CD4-positive, CD25-positive, alpha-beta regulatory T cell (primary cell): ENCODE measurements at regions not wholly inside any gene's neighbourhood (a gene's known extent, or its start where the extent isn't known, plus 50 kb on each side); places are given as distances from the start of the nearest gene placed in this dataset.
A peak's percentile ranks its signal among the peaks of the same experiment; 100 is the strongest.

Experiments
- ATAC-seq, 2 donors: fragments of 150-1000 bp; cut with Tn5 transposase; one replicate each; pipeline ENCODE4 v1.10.0; 2021; ENCODE audit warnings: low read depth in 2 of 2, moderate number of reproducible peaks in 2 of 2, moderate library complexity in 1 of 2
- DNase-seq, 3 donors: peaks; one replicate each; pipeline versions ENCODE4 v3.0.0 to v3.0.0-alpha.2; 2012 to 2022; ENCODE audit warnings: mixed read lengths in 1 of 3
- H3K27ac ChIP-seq: one replicate; pipeline ENCODE4 v1.7.0; 2013; ENCODE audit warnings: mild to moderate bottlenecking, low read length; ENCODE audit not compliant: insufficient read depth, poor library complexity, severe bottlenecking
- H3K27me3 ChIP-seq: one replicate; pipeline ENCODE4 v1.7.0; 2013; ENCODE audit warnings: low read length; ENCODE audit not compliant: control insufficient read depth, insufficient read depth
- H3K36me3 ChIP-seq: one replicate; pipeline ENCODE4 v1.7.0; 2013; ENCODE audit warnings: mild to moderate bottlenecking, low read length, moderate library complexity; ENCODE audit not compliant: control insufficient read depth, insufficient read depth
- H3K4me1 ChIP-seq: 2 replicates; pipeline ENCODE4 v1.7.0; 2013; ENCODE audit warnings: mild to moderate bottlenecking, low read length; ENCODE audit not compliant: insufficient read depth, control insufficient read depth, poor library complexity, severe bottlenecking
- H3K4me3 ChIP-seq: one replicate; pipeline ENCODE4 v1.7.0; 2013; ENCODE audit warnings: low read depth, mild to moderate bottlenecking, low read length, moderate library complexity
- H3K9me3 ChIP-seq, 2 experiments: 1 replicate in 1 of 2; 2 replicates in 1 of 2; pipeline ENCODE4 v1.7.0; 2013; ENCODE audit warnings: low read length in 2 of 2, mild to moderate bottlenecking in 1 of 2, moderate library complexity in 1 of 2; ENCODE audit not compliant: control insufficient read depth in 2 of 2
- H3K27ac Mint-ChIP-seq, 3 donors: one replicate each; pipeline ENCODE4 v1.8.0; 2020 to 2022; ENCODE audit warnings: mild to moderate bottlenecking in 3 of 3, mixed read lengths in 3 of 3, moderate library complexity in 2 of 3
- H3K27me3 Mint-ChIP-seq: one replicate; pipeline ENCODE4 v1.8.0; 2022; ENCODE audit warnings: mild to moderate bottlenecking, mixed read lengths
- H3K36me3 Mint-ChIP-seq: one replicate; pipeline ENCODE4 v1.8.0; 2020; ENCODE audit warnings: mixed read lengths
- H3K4me1 Mint-ChIP-seq, 4 donors: one replicate each; pipeline ENCODE4 v1.8.0; 2020 to 2022; ENCODE audit warnings: mixed read lengths in 4 of 4, mild to moderate bottlenecking in 1 of 4
- H3K4me3 Mint-ChIP-seq, 4 donors: one replicate each; pipeline ENCODE4 v1.8.0; 2020 to 2022; ENCODE audit warnings: mild to moderate bottlenecking in 4 of 4, mixed read lengths in 4 of 4, moderate library complexity in 3 of 4
- H3K9me3 Mint-ChIP-seq, 7 donors: one replicate each; pipeline ENCODE4 v1.8.0; 2020 to 2022; ENCODE audit warnings: mixed read lengths in 7 of 7, mild to moderate bottlenecking in 3 of 7, moderate library complexity in 2 of 7

DNA sequence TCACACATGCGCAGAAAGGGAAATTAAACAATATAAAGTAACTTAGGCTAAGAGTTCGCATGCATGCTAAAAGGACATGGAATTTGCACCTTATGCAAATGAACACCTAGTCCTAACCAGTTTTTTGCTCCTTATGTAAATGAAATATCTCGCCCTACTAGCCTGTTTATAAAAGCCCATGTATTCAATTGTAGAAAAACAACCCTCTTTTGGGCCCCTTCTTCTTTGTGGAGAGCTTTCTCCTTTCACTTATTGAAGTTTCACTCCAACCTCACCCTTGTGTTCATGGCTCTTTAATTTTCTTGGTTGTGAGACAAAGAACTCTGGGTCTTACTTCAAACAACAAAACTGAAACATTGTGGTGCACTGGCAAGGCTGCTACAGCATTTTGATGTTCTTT lies 333.4 kb upstream of the ATXN7L3B start:
- H3K4me1 Mint-ChIP-seq, result no peaks in the 10 kb centered on the region
- DNase-seq, result no peak
- no peak overlapping the region for H3K27ac ChIP-seq
- no peaks in the 10 kb centered on the region for H3K9me3 ChIP-seq
- no peaks in the 10 kb centered on the region for H3K27me3 Mint-ChIP-seq
- H3K27ac Mint-ChIP-seq, result no peak overlapping the region
- no peaks in the 10 kb centered on the region for H3K27me3 ChIP-seq
- ATAC-seq, result no peak
- peaks cover 2 to 11% (median 5%) of the 10 kb centered on the region in 7 donors for H3K9me3 Mint-ChIP-seq
- H3K4me3 Mint-ChIP-seq, result no peak overlapping the region
- H3K4me3 ChIP-seq, result no peak overlapping the region
- no peaks in the 10 kb centered on the region for H3K4me1 ChIP-seq
- no peaks in the 10 kb centered on the region for H3K36me3 Mint-ChIP-seq
- H3K36me3 ChIP-seq, result no peaks in the 10 kb centered on the region

DNA sequence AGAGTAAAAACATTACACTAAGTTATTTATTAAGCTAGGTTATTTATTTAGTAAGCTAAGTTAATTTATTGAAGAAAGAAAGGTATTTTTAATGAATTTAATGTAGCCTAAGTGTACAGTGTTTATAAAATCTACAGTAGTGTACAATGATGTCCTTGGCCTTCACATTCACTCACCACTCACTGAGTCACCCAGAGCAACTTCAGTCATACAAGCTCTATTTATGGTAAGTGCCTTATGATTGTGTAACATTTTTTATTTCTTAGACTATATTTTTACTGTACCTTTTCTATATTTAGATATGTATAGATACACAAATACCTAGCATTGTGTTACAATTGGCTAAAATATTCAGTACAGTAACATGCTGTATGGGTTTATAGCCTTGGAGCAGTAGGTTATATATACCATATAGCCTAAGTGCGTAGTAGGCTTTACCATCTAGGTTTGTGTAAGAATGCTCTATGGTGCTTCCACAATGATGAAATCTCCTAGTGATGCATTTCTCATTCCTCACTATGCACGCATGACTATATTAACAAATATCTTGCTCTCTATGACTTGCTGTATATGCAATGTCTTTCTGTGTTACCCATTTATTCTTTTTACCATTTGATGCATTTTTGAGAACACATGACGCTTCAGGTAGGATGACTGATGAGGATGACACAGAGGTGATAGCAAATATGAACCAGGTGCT lies 309.6 kb upstream of the ATXN7L3B start:
- no peaks in the 10 kb centered on the region for H3K4me1 Mint-ChIP-seq

DNA sequence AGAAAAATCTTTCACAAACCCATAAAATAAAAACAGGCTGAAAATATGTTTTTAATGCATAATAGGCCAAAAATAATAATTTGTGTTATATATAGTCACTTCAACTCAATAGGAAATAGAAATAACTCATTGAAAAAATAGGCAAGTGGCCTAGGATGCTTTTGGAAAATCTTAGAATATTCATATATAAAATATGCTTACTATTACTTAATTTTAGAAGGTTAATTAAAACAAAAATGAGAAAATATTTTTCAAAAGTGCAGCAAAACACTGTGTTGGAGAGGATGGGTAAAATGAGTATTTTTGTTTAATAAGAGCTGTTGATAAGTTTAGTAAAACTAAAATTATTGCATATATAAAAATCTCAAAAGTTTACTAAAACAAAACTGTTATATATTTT lies 308.0 kb upstream of the ATXN7L3B start:
- ATAC-seq, result no peak
- DNase-seq, result no peak
- no peaks in the 10 kb centered on the region for H3K4me1 Mint-ChIP-seq
- H3K27ac Mint-ChIP-seq, result no peak overlapping the region
- H3K4me3 ChIP-seq, result no peak overlapping the region
- H3K36me3 ChIP-seq, result no peaks in the 10 kb centered on the region
- no peak overlapping the region for H3K27ac ChIP-seq
- no peaks in the 10 kb centered on the region for H3K27me3 Mint-ChIP-seq
- no peaks in the 10 kb centered on the region for H3K36me3 Mint-ChIP-seq
- H3K9me3 Mint-ChIP-seq, result peaks cover 0 to 8% (median 7%) of the 10 kb centered on the region in 7 donors
- no peak overlapping the region for H3K4me3 Mint-ChIP-seq
- H3K9me3 ChIP-seq, result no peaks in the 10 kb centered on the region
- no peaks in the 10 kb centered on the region for H3K4me1 ChIP-seq
- no peaks in the 10 kb centered on the region for H3K27me3 ChIP-seq

More for the DNA sequence above, 309.6 kb upstream of the ATXN7L3B start:
- no peaks in the 10 kb centered on the region for H3K36me3 Mint-ChIP-seq
- Histone ChIP-seq H3K9me3 (no peaks in the 10 kb centered on the region), H3K36me3 (no peaks in the 10 kb centered on the region), H3K27me3 (no peaks in the 10 kb centered on the region), H3K4me1 (no peaks in the 10 kb centered on the region), H3K4me3 (no peak overlapping the region), H3K27ac (no peak overlapping the region)
- no peak overlapping the region for H3K4me3 Mint-ChIP-seq
- H3K27ac Mint-ChIP-seq, result no peak overlapping the region
- ATAC-seq (no peak), DNase-seq (no peak)
- peaks cover 0 to 9% (median 2%) of the 10 kb centered on the region in 7 donors for H3K9me3 Mint-ChIP-seq
- H3K27me3 Mint-ChIP-seq, result no peaks in the 10 kb centered on the region

DNA sequence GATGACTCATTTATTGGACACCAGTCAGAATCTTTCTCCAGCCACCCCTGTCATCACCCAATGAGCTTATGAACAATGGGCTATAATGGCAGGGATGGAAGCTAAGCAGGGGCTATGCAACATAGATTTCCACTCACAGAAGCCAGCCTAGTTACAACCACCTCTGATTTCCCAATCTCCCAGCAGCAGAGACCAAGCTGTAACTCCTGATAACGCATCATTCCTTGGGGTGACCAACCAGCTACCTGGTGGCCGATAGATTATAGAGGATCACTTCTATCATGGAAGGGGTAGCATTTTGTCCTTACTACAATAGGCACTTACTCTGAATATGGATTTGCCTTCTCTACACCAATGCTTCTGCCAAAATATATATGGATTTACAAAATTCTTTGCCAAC lies 302.3 kb upstream of the ATXN7L3B start:
- no peaks in the 10 kb centered on the region for H3K27me3 ChIP-seq
- no peak for ATAC-seq
- H3K4me3 Mint-ChIP-seq, result no peak overlapping the region

DNA sequence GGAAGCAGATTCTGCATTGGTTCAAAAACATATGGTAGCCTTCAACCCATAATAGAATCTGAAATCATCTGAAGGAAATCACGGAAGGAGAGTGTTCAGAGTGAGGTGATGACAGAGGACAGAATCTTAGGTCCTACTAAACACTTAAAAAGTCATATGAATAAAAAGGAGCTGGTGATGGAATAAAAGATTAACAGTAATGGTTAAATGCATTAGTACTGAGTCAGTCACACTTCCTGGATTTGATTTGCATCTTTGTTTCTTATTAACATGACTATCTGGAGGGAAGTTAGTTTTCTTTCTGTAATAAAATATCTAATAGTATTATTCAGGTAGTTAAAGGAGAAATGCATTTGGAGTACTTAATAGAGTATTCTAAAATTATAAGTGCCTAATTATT lies 296.3 kb upstream of the ATXN7L3B start:
- DNase-seq (no peak), ATAC-seq (no peak)
- H3K4me1 Mint-ChIP-seq, result no peaks in the 10 kb centered on the region
- no peak overlapping the region for H3K27ac ChIP-seq
- H3K9me3 ChIP-seq, result peaks cover 0 to 10% of the 10 kb centered on the region in 2 experiments
- H3K27me3 ChIP-seq, result no peaks in the 10 kb centered on the region
- H3K27me3 Mint-ChIP-seq, result no peaks in the 10 kb centered on the region
- no peaks in the 10 kb centered on the region for H3K4me1 ChIP-seq
- H3K36me3 Mint-ChIP-seq, result no peaks in the 10 kb centered on the region
- no peaks in the 10 kb centered on the region for H3K36me3 ChIP-seq
- H3K4me3 ChIP-seq, result no peak overlapping the region
- no peak overlapping the region for H3K27ac Mint-ChIP-seq
- no peak overlapping the region for H3K4me3 Mint-ChIP-seq
- H3K9me3 Mint-ChIP-seq, result peaks cover 2 to 22% (median 9%) of the 10 kb centered on the region in 7 donors

More for the DNA sequence above, 302.3 kb upstream of the ATXN7L3B start:
- H3K36me3 ChIP-seq, result no peaks in the 10 kb centered on the region
- H3K27ac ChIP-seq, result no peak overlapping the region
- peaks cover 7 to 19% (median 12%) of the 10 kb centered on the region in 7 donors for H3K9me3 Mint-ChIP-seq
- no peaks in the 10 kb centered on the region for H3K4me1 Mint-ChIP-seq
- H3K9me3 ChIP-seq, result peaks cover 0 to 10% of the 10 kb centered on the region in 2 experiments
- no peak for DNase-seq
- no peaks in the 10 kb centered on the region for H3K36me3 Mint-ChIP-seq
- no peak overlapping the region for H3K4me3 ChIP-seq
- H3K27ac Mint-ChIP-seq, result no peak overlapping the region
- H3K27me3 Mint-ChIP-seq, result no peaks in the 10 kb centered on the region
- no peaks in the 10 kb centered on the region for H3K4me1 ChIP-seq

DNA sequence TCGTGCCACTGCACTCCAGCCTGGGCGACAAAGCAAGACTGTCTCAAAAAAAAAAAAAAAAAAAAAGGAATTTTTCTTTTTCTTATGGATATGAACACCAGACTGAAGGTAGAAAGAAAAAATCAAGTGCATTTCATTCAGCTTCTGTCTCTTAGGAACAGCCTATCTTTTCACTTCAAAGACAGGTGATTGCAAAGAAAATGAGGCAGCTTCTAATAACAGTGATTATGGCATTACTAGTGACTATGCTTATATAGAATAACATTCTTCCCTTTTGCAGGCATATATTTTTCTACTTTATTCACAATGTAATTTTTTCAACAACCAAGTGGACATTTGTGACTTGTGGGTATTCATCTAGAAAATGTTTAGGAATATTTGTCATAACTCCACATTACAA lies 295.5 kb upstream of the ATXN7L3B start:
- no peaks in the 10 kb centered on the region for H3K27me3 Mint-ChIP-seq
- no peaks in the 10 kb centered on the region for H3K27me3 ChIP-seq
- no peaks in the 10 kb centered on the region for H3K4me1 Mint-ChIP-seq
- peaks cover 0 to 10% of the 10 kb centered on the region in 2 experiments for H3K9me3 ChIP-seq
- no peaks in the 10 kb centered on the region for H3K36me3 Mint-ChIP-seq
- H3K4me3 ChIP-seq, result no peak overlapping the region
- no peak overlapping the region for H3K27ac ChIP-seq
- H3K27ac Mint-ChIP-seq, result no peak overlapping the region
- peaks cover 2 to 23% (median 9%) of the 10 kb centered on the region in 7 donors for H3K9me3 Mint-ChIP-seq
- no peaks in the 10 kb centered on the region for H3K4me1 ChIP-seq
- DNase-seq (no peak), ATAC-seq (no peak)
- H3K4me3 Mint-ChIP-seq, result no peak overlapping the region
- H3K36me3 ChIP-seq, result no peaks in the 10 kb centered on the region

DNA sequence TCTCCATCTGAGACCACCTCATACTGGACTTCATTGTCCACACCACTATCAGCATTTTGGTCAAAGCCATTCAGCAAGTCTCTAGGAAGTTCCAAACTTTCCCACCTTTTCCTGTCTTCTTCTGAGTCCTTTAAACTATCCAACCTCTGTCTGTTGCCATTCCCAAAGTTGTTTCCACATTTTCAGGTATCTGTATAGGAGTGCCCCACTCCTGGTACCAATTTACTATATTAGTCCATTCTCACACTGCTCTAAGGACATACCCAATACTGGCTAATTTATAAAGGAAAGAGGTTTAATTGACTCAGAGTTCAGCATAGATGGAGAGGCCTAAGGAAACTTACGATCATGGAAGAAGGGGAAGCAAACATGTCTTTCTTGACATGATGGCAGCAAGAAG lies 292.2 kb upstream of the ATXN7L3B start:
- Histone ChIP-seq H3K4me3 (no peak overlapping the region), H3K9me3 (no peaks in the 10 kb centered on the region), H3K27ac (no peak overlapping the region), H3K36me3 (no peaks in the 10 kb centered on the region), H3K4me1 (no peaks in the 10 kb centered on the region), H3K27me3 (no peaks in the 10 kb centered on the region)
- Mint-ChIP-seq H3K9me3 (peaks cover 0 to 10% (median 6%) of the 10 kb centered on the region in 7 donors), H3K27ac (no peak overlapping the region), H3K27me3 (no peaks in the 10 kb centered on the region), H3K36me3 (no peaks in the 10 kb centered on the region), H3K4me1 (no peaks in the 10 kb centered on the region), H3K4me3 (peak overlapping the region in 1 of 4 donors; percentile 51)
- ATAC-seq (no peak), DNase-seq (no peak)

DNA sequence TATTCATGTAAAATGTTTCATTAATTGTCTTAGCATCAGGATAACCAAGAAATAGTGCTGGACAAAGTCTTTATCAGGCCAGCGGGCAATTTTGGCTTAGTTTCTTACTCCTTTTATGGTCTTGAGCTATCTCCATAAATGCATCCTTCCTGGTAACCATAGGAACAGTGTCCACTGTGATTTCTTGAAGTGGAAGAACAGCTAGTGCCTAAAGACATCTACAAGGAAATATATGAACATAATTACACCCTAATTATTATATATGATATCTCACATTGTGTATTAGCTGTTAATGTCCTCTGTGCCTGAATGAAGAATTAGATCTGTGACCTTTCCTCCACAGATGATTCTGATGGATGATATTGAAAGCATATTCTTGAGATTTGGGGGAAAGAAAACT lies 286.7 kb upstream of the ATXN7L3B start:
- DNase-seq (no peak), ATAC-seq (no peak)
- no peaks in the 10 kb centered on the region for H3K36me3 Mint-ChIP-seq
- Histone ChIP-seq H3K27me3 (no peaks in the 10 kb centered on the region), H3K4me1 (no peaks in the 10 kb centered on the region), H3K36me3 (no peaks in the 10 kb centered on the region), H3K27ac (no peak overlapping the region), H3K9me3 (no peaks in the 10 kb centered on the region), H3K4me3 (no peak overlapping the region)
- H3K27me3 Mint-ChIP-seq, result no peaks in the 10 kb centered on the region
- no peak overlapping the region for H3K4me3 Mint-ChIP-seq
- peaks cover 0 to 12% (median 1%) of the 10 kb centered on the region in 7 donors for H3K9me3 Mint-ChIP-seq
- no peaks in the 10 kb centered on the region for H3K4me1 Mint-ChIP-seq
- H3K27ac Mint-ChIP-seq, result no peak overlapping the region
